Naive B cell (primary cell): ENCODE measurements at regions not wholly inside any gene's neighbourhood (a gene's known extent, or its start where the extent isn't known, plus 50 kb on each side); places are given as distances from the start of the nearest gene placed in this dataset.

Source experiments
- ATAC-seq, 2 donors: fragments of 150-1000 bp; cut with Tn5 transposase; 2 replicates each; pipeline ENCODE4 v1.10.0; 2021; ENCODE audit warnings: low read depth in 2 of 2, mild to moderate bottlenecking in 2 of 2, moderate library complexity in 2 of 2
- DNase-seq: peaks from one replicate; pipeline ENCODE4 v3.0.0; 2022
- H3K27ac Mint-ChIP-seq, 6 donors: one replicate each; pipeline ENCODE4 v1.8.0; 2020 to 2022; ENCODE audit warnings: mild to moderate bottlenecking in 6 of 6, mixed read lengths in 6 of 6, moderate library complexity in 5 of 6, inconsistent platforms in 2 of 6
- H3K27me3 Mint-ChIP-seq, 3 donors: one replicate each; pipeline ENCODE4 v1.8.0; 2021 to 2022; ENCODE audit warnings: mixed read lengths in 3 of 3, mild to moderate bottlenecking in 1 of 3
- H3K36me3 Mint-ChIP-seq, 2 donors: one replicate each; pipeline ENCODE4 v1.8.0; 2020 to 2022; ENCODE audit warnings: mixed read lengths in 2 of 2, inconsistent platforms in 1 of 2, mild to moderate bottlenecking in 1 of 2
- H3K4me1 Mint-ChIP-seq, 3 donors: one replicate each; pipeline ENCODE4 v1.8.0; 2020 to 2022; ENCODE audit warnings: mixed read lengths in 3 of 3, inconsistent platforms in 1 of 3, mild to moderate bottlenecking in 1 of 3, moderate library complexity in 1 of 3
- H3K4me3 Mint-ChIP-seq, 8 donors: one replicate each; pipeline ENCODE4 v1.8.0; 2020 to 2022; ENCODE audit warnings: mild to moderate bottlenecking in 8 of 8, mixed read lengths in 8 of 8, moderate library complexity in 8 of 8, inconsistent platforms in 2 of 8
- H3K9me3 Mint-ChIP-seq, 7 donors: one replicate each; pipeline ENCODE4 v1.8.0; 2020 to 2022; ENCODE audit warnings: mixed read lengths in 7 of 7, mild to moderate bottlenecking in 5 of 7, inconsistent platforms in 2 of 7, moderate library complexity in 1 of 7

DNA sequence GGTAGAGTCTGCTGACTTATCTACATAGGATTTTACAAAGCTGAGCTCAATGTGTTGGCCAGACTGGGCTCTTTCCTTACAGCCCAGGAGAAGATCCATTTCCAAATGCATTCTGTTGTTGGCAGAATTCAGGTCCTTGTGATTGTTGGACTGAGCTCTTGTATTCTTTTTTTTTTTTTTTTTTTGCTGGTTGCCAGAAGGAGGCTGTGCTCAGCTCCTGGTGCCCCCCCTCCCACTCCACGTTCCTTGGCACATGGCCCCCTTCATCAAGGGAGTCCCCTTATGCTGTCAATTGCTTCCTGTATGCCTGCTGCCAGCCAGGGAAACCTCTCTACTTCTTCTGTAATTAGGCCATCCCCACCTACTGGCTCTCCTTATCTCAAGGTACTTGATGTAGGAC lies 518.1 kb upstream of the AKR1E2 start:
- no peak overlapping the region for H3K27ac Mint-ChIP-seq

DNA sequence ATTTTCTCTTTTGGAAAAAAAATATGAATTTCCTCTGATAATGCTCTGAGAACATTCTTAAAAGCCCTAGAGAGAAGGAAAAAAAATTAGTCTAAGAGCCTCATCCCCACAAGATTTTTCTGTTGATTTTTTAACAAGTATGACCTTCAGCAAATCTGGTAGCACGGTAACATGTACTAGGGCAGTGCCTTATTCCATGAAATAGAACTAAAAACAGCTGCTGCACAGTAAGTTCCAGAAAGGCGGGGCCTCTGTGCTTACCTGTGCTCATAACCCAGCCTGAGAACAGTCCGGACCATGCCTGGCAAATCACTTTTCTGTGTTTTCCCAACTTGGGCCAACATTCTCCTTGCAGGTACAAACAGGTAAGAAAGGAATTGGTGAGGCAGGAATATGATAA lies 519.1 kb upstream of the AKR1E2 start:
- no peak overlapping the region for H3K4me3 Mint-ChIP-seq
- no peak overlapping the region for H3K27ac Mint-ChIP-seq

More for the DNA sequence above, 518.1 kb upstream of the AKR1E2 start:
- ATAC-seq: no peak
- Mint-ChIP-seq H3K27me3 (peaks cover 4 to 27% (median 14%) of the 10 kb centered on the region in 3 donors), H3K36me3 (no peaks in the 10 kb centered on the region), H3K4me3 (no peak overlapping the region), H3K9me3 (peaks cover 0 to 3% (median 0%) of the 10 kb centered on the region in 7 donors), H3K4me1 (no peaks in the 10 kb centered on the region)
- DNase-seq: no peak

DNA sequence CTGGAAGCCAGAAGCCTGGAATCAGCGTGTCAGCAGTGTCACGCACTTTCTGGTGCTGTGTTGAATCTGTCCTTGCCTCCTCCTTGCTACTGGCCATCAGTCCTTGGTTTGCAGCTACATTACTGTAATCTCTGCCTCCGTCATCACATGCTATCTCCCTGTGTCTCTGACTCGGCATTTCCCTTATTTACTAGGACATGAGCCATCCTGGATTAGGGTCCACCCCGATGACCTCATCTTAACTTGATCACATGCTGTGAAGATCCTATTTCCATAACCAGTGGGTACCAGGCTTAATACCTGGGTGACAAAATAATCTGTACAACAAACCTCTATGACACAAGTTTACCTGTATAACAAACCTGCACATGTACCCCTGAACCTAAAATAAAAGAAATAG lies 518.0 kb upstream of the KLF6 start:
- peak overlapping the region in 1 of 6 donors; percentile 20 for H3K27ac Mint-ChIP-seq

More for the DNA sequence above, 519.1 kb upstream of the AKR1E2 start:
- no peaks in the 10 kb centered on the region for H3K36me3 Mint-ChIP-seq
- ATAC-seq: no peak
- H3K27me3 Mint-ChIP-seq: peaks cover 4 to 29% (median 14%) of the 10 kb centered on the region in 3 donors
- no peak for DNase-seq
- no peaks in the 10 kb centered on the region for H3K4me1 Mint-ChIP-seq
- H3K9me3 Mint-ChIP-seq: peaks cover 0 to 3% (median 0%) of the 10 kb centered on the region in 7 donors

DNA sequence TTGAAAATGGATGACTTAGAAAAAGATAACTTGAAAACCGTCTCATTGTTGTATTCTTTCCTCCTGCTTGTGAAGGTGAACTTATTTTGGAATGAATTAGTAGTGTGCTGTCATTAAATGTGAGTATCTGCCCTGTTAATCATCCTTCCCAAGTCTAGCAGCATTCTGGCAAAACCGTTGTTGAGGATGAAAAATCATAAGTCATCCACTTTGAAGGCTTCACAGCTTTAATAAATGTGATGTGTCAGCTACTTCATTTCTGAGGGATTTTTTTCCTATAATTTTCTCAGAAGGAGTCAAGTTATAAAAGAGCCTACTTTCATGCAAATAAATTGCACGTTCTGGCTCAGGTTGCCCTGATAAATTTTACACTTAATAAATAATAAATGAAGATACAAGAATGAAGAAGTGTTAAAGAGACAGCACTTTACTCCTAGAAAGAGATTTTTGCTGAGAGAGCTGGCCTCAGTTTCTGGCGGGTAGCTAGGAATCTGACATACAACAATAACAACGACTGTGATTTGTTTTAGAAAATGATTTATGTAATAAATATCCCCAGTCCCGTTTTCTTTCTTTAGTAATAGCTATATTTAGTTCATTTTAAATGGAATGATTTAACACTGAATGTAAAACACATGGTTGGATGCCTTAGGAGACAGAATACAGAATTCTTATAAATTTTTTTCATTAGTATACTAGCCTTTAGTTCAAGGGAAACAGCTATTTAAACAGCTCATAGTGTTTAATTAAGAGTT lies 516.5 kb upstream of the KLF6 start:
- peaks cover 4 to 21% (median 9%) of the 10 kb centered on the region in 3 donors for H3K27me3 Mint-ChIP-seq
- no peaks in the 10 kb centered on the region for H3K4me1 Mint-ChIP-seq
- no peak overlapping the region for H3K4me3 Mint-ChIP-seq
- ATAC-seq: no peak
- no peak for DNase-seq
- no peaks in the 10 kb centered on the region for H3K36me3 Mint-ChIP-seq
- no peak overlapping the region for H3K27ac Mint-ChIP-seq
- peaks cover 0 to under 1% (median 0%) of the 10 kb centered on the region in 7 donors for H3K9me3 Mint-ChIP-seq

More for the DNA sequence above, 518.0 kb upstream of the KLF6 start:
- no peak overlapping the region for H3K4me3 Mint-ChIP-seq
- ATAC-seq (no peak), DNase-seq (no peak)
- no peaks in the 10 kb centered on the region for H3K36me3 Mint-ChIP-seq
- no peaks in the 10 kb centered on the region for H3K4me1 Mint-ChIP-seq
- peaks cover 4 to 21% (median 9%) of the 10 kb centered on the region in 3 donors for H3K27me3 Mint-ChIP-seq
- no peaks in the 10 kb centered on the region for H3K9me3 Mint-ChIP-seq

DNA sequence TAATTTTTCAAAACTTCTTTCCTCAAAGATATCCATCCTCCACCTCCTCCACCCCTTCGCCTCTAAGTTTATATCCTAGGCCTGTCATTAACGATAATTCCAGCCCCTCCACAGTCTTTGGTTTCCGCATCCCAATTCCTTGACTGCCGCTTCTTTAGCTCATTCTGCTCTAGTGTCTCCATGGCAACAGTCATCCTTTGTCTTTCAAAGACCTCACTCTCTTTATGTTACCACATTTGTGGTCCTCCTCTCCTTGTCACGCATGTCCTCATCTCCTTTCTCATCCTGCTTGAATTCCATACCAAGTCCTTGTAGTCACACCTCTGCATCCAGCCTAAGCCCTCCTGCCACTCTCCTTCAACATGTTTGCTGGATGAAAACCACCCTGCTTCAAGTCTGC lies 511.2 kb upstream of the KLF6 start:
- no peaks in the 10 kb centered on the region for H3K36me3 Mint-ChIP-seq
- DNase-seq: no peak
- H3K4me3 Mint-ChIP-seq: peak overlapping the region in 1 of 8 donors; percentile 35
- no peak for ATAC-seq
- H3K9me3 Mint-ChIP-seq: peaks cover 0 to 7% (median 0%) of the 10 kb centered on the region in 7 donors
- H3K27me3 Mint-ChIP-seq: peaks cover 0 to 4% (median 0%) of the 10 kb centered on the region in 3 donors
- H3K4me1 Mint-ChIP-seq: no peaks in the 10 kb centered on the region
- H3K27ac Mint-ChIP-seq: peak overlapping the region in 2 of 6 donors; percentile 20 to 77

DNA sequence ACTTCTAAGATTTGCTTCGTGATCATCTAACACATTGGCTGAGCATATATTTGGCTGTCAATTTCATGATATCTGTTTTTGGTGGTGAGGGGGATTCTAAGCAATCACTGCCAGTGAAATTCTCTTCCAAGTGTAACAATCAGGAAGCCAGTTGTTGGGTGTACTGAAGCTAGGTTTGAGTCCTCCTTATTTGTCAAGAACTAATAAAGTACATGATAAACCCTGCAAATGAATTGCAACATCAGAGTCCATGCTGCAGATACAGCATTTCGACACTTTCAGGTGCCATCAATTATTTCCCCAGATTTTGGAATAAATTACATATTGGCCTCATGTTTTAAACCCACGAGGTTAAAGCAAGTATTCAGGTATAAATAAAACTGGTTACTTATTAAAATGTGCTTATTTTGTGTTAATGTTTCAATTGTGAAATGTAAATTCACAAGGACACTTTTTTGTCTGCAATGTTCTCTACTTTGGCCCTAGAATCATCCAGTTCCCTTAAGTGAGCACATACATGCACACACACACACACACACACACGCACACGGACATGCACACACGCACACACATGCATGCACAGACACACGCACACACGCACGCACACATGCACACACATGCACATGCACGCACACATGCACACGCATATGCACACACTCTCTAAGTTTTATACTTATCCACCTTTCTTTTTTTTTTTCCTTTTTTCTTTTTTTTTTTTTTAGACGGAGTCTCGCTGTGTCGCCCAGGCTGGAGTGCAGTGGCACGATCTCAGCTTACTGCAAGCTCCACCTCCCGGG lies 510.2 kb upstream of the KLF6 start:
- no peak for ATAC-seq
- H3K4me3 Mint-ChIP-seq: no peak overlapping the region
- DNase-seq: no peak
- no peaks in the 10 kb centered on the region for H3K4me1 Mint-ChIP-seq
- H3K36me3 Mint-ChIP-seq: no peaks in the 10 kb centered on the region
- H3K9me3 Mint-ChIP-seq: peaks cover 0 to 7% (median 0%) of the 10 kb centered on the region in 7 donors
- H3K27me3 Mint-ChIP-seq: peaks cover 0 to 2% (median 0%) of the 10 kb centered on the region in 3 donors
- no peak overlapping the region for H3K27ac Mint-ChIP-seq

DNA sequence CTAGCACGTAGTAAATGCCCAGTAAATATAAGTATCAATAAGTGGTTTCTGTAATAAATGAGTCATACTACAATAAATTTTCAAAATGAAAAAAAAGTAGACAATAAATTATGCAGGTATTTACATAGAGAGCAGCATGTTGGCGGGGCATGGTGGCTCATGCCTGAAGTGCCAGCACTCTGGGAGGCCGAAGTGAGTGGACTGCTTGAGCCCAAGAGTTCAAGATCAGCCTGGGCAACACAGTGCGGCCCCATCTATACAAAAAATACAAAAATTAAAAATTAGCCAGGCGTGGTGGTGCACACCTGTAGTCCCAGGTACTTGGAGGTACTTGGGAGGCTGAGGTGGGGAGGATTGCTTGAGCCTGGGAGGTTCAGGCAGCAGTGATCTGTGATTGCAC lies 509.3 kb upstream of the KLF6 start:
- Mint-ChIP-seq H3K27me3 (no peaks in the 10 kb centered on the region), H3K27ac (no peak overlapping the region), H3K9me3 (peaks cover 0 to 7% (median 0%) of the 10 kb centered on the region in 7 donors), H3K4me3 (no peak overlapping the region), H3K36me3 (no peaks in the 10 kb centered on the region), H3K4me1 (no peaks in the 10 kb centered on the region)
- ATAC-seq (no peak), DNase-seq (no peak)

DNA sequence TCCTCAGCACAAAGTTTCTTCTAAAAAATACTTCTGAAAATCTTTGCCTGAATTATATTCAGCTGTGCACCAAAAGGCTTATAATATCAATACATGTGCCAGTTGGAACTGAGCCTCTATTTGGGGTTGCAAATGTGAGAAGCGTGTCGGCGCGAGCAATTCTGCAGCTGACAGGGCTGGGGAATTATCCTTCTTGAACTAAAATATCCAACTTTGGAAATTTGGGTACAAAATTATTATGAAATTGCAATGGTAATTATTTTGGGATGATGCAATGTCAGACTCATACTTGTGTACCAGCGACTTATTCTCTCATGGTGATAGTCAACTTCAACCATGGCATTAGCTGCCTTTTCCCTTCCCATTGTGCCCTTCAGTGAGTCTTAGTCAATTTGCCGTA lies 507.0 kb upstream of the KLF6 start:
- DNase-seq (no peak), ATAC-seq (no peak)
- H3K27ac Mint-ChIP-seq: peak overlapping the region in 1 of 6 donors; percentile 12
- no peak overlapping the region for H3K4me3 Mint-ChIP-seq
- peaks cover 0 to 7% (median 0%) of the 10 kb centered on the region in 7 donors for H3K9me3 Mint-ChIP-seq
- no peaks in the 10 kb centered on the region for H3K27me3 Mint-ChIP-seq
- H3K4me1 Mint-ChIP-seq: no peaks in the 10 kb centered on the region
- no peaks in the 10 kb centered on the region for H3K36me3 Mint-ChIP-seq

DNA sequence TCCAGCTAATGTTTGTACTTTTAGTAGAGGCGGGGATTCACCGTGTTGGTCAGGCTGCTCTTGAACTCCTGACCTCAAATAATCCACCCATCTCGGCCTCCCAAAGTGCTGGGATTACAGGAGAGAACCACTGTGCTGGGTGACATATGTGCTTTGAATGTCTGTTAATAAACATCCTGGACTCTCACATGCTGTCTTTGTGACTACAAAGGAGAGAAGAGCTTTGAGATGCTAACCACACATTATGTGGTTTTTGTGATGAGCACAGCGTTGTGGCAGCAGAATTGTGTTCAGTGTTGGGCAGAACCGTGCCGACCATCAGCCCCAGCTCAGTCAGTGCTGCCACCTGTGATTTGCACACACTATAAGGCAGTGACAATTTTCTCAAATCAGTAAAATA lies 500.1 kb upstream of the KLF6 start:
- ATAC-seq (no peak), DNase-seq (no peak)
- H3K27ac Mint-ChIP-seq: no peak overlapping the region
- no peaks in the 10 kb centered on the region for H3K4me1 Mint-ChIP-seq
- H3K4me3 Mint-ChIP-seq: no peak overlapping the region
- no peaks in the 10 kb centered on the region for H3K36me3 Mint-ChIP-seq
- H3K9me3 Mint-ChIP-seq: no peaks in the 10 kb centered on the region
- H3K27me3 Mint-ChIP-seq: peaks cover 0 to 5% (median 0%) of the 10 kb centered on the region in 3 donors

DNA sequence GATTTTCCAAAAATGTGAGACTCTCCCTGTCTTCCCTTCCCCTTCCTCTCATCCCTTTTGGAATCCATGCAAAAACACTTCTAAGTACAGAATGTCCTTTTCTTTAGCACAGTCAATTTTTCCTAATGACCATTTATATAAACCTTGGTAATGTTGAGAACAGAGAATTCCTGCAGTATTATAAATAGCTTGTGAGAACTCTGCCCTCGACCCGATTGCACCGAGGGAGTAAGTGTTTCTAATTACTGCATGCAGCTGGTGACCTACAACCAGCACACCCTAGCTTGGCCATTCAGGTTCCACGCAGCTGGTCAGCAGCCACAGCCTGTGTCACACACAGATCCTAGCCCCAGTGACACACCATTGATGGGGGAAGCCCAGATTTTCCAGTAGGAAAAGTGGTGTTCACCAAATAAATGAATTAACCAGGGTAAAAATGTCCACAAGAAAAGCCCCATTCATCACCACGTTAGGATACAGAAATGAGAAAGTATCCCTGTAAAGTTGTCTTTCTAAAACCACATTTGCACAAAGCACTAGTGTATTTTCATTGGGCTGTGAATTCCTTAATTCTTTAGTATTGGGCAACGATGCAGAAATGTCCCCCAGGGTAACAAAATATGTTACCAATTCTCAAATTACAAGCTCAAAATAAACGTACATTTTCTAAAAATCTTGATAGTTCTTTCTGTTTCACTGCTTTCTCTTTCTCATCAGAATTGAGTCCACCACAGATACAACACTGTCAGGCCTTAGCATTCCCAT lies 499.0 kb upstream of the KLF6 start:
- Mint-ChIP-seq H3K27me3 (peaks cover 0 to 5% (median 0%) of the 10 kb centered on the region in 3 donors), H3K4me3 (no peak overlapping the region), H3K4me1 (no peaks in the 10 kb centered on the region), H3K9me3 (no peaks in the 10 kb centered on the region), H3K36me3 (no peaks in the 10 kb centered on the region), H3K27ac (no peak overlapping the region)
- no peak for DNase-seq
- no peak for ATAC-seq

DNA sequence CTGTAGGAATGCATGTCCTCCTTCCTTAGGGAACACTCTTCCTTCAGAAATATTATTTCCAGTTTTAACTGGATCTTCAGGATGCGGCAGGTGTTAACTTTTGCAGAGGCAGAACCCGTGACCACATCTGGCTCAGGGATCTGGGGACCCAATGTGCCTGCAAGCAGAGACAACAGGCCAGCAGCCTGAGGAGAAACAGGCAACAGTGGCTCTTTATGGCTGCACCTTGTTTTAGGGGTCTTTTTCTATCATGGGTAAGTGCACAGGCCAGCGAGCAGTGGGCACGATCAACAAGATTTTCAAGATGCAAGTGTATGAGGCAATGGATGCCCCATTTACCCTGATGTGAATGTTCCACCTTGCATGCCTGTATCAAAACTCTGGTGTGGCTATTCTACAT lies 497.5 kb upstream of the KLF6 start:
- no peaks in the 10 kb centered on the region for H3K4me1 Mint-ChIP-seq
- no peaks in the 10 kb centered on the region for H3K9me3 Mint-ChIP-seq
- H3K4me3 Mint-ChIP-seq: no peak overlapping the region
- no peaks in the 10 kb centered on the region for H3K36me3 Mint-ChIP-seq
- H3K27ac Mint-ChIP-seq: no peak overlapping the region
- H3K27me3 Mint-ChIP-seq: peaks cover 0 to 5% (median 0%) of the 10 kb centered on the region in 3 donors
- ATAC-seq: no peak
- no peak for DNase-seq

DNA sequence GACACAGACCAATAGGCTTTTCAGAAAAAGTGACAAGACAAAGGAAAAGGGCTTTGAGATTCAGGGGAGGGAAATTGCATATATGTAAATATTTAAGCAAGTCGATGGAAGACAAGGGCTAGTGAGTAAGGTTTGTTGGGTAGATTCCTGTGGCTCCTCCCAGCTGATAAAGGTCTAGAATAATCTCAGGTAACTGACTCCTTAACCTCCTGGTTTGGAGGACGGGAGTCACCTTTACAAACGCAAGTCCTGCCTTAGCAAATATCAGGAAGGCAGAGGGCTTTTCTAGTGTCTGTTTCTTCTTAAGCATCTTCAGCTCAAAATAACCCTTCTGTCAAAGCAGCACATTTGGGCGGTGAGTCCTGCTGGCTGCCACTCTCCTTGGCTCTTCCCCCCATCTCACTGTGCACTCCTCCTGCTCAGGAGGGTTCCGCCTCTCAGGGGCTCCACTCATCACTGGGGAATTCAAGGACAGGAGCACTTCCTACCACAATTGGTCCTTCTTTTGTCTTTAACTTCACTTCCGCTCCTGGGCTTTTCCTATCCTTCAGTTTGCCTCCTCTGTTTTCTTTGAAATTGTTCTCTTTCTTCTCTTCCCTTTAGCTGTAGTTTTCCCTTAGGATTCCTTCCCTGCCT lies 496.3 kb upstream of the KLF6 start:
- Mint-ChIP-seq H3K4me1 (no peaks in the 10 kb centered on the region), H3K36me3 (no peaks in the 10 kb centered on the region), H3K27me3 (peaks cover 0 to 5% (median 0%) of the 10 kb centered on the region in 3 donors), H3K4me3 (no peak overlapping the region), H3K27ac (peak overlapping the region in 1 of 6 donors; percentile 86), H3K9me3 (no peaks in the 10 kb centered on the region)
- ATAC-seq (no peak), DNase-seq (no peak)
